ENCODE measurements at regions not wholly inside any gene's neighbourhood (a gene's known extent, or its start where the extent isn't known, plus 50 kb on each side); places are given as distances from the start of the nearest gene placed in this dataset.
"Not testable (repeated sequence)": the region's sequence is repeated elsewhere in the genome, so short reads cannot be mapped to it uniquely, and the experiment has no call there.

- not testable (repeated sequence) for DNase-seq (ENCODE audit: low spot score); H3K4me3 ChIP-seq; H3K9me3 ChIP-seq; H3K4me1 ChIP-seq (ENCODE audit: control insufficient read depth in 1 of 2, low read depth in 2 of 2); H3K36me3 ChIP-seq; ATAC-seq (ENCODE audit: insufficient number of reproducible peaks, low FRiP score, low read depth); H3K27me3 ChIP-seq (replicated peaks; ENCODE audit: insufficient read depth); H3K27ac ChIP-seq
Observed at GRCh38 chr7:39793026-39793425, 157.0 kb upstream of the CDK13 start.

GRCh38 chr7:39793851-39794250 is 156.2 kb upstream of the CDK13 start:
- not testable (repeated sequence) for DNase-seq (ENCODE audit: low spot score); H3K9me3 ChIP-seq; H3K27me3 ChIP-seq (replicated peaks; ENCODE audit: insufficient read depth); H3K4me1 ChIP-seq (ENCODE audit: control insufficient read depth in 1 of 2, low read depth in 2 of 2); ATAC-seq (ENCODE audit: insufficient number of reproducible peaks, low FRiP score, low read depth); H3K27ac ChIP-seq; H3K4me3 ChIP-seq; H3K36me3 ChIP-seq

GRCh38 chr7:39796947-39797346 is 153.1 kb upstream of the CDK13 start:
- H3K9me3 ChIP-seq; H3K36me3 ChIP-seq; H3K4me1 ChIP-seq (ENCODE audit: control insufficient read depth in 1 of 2, low read depth in 2 of 2); H3K4me3 ChIP-seq; H3K27me3 ChIP-seq (replicated peaks; ENCODE audit: insufficient read depth); DNase-seq (ENCODE audit: low spot score); ATAC-seq (ENCODE audit: insufficient number of reproducible peaks, low FRiP score, low read depth); H3K27ac ChIP-seq: not testable (repeated sequence)

- not testable (repeated sequence) for H3K9me3 ChIP-seq; ATAC-seq (ENCODE audit: insufficient number of reproducible peaks, low FRiP score, low read depth)
Observed at GRCh38 chr7:39798077-39798476, 152.0 kb upstream of the CDK13 start.

DNA sequence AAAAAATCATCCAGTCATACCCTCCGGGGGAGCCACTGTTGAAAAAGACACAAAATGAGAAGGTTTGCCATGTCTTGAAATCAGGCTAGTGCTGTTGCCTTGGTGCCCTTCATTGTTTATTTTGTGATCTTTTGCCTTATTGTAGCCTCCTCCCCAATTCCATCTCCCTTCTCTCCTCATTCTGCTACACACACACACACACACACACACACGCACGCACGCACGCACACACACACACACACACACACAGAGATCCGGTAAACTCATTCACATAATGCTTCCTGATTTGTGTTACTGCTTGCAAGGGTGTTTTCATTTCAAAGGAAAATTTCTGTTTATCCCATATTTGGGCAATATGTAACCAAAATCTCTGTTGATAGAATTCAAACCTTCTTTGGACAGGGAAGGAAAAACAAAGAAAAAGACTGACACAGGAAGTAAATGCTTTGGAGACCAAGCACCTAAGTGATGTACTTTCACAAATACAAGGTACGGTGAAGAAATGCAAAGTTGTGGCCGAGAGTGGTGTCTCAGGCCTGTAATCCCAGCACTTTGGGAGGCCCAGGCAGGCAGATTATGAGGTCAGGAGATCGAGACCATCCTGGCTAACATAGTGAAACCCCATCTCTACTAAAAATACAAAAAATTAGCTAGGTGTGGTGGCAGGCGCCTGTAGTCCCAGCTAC is 141.1 kb upstream of the CDK13 start:
- ATAC-seq (ENCODE audit: insufficient number of reproducible peaks, low FRiP score, low read depth) (no peak), DNase-seq (ENCODE audit: low spot score) (no peak)
- H3K4me3 ChIP-seq: no peak overlapping the region
- no peaks in the 10 kb centered on the region for H3K27me3 ChIP-seq (replicated peaks; ENCODE audit: insufficient read depth)
- no peaks in the 10 kb centered on the region for H3K9me3 ChIP-seq
- TF ChIP-seq, protein P1, sequence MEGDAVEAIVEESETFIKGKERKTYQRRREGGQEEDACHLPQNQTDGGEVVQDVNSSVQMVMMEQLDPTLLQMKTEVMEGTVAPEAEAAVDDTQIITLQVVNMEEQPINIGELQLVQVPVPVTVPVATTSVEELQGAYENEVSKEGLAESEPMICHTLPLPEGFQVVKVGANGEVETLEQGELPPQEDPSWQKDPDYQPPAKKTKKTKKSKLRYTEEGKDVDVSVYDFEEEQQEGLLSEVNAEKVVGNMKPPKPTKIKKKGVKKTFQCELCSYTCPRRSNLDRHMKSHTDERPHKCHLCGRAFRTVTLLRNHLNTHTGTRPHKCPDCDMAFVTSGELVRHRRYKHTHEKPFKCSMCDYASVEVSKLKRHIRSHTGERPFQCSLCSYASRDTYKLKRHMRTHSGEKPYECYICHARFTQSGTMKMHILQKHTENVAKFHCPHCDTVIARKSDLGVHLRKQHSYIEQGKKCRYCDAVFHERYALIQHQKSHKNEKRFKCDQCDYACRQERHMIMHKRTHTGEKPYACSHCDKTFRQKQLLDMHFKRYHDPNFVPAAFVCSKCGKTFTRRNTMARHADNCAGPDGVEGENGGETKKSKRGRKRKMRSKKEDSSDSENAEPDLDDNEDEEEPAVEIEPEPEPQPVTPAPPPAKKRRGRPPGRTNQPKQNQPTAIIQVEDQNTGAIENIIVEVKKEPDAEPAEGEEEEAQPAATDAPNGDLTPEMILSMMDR (IDR thresholded peaks at IDR 0.05): no peak
- no peak overlapping the region for H3K27ac ChIP-seq
- no peaks in the 10 kb centered on the region for H3K4me1 ChIP-seq (ENCODE audit: control insufficient read depth in 1 of 2, low read depth in 2 of 2)
- no peaks in the 10 kb centered on the region for H3K36me3 ChIP-seq

More at GRCh38 chr7:39798077-39798476, 152.0 kb upstream of the CDK13 start:
- H3K4me3 ChIP-seq; H3K27ac ChIP-seq; H3K27me3 ChIP-seq (replicated peaks; ENCODE audit: insufficient read depth); DNase-seq (ENCODE audit: low spot score); H3K36me3 ChIP-seq; H3K4me1 ChIP-seq (ENCODE audit: control insufficient read depth in 1 of 2, low read depth in 2 of 2): not testable (repeated sequence)

- Histone ChIP-seq H3K4me3 (no peak overlapping the region), H3K36me3 (no peaks in the 10 kb centered on the region), H3K27me3 (replicated peaks; ENCODE audit: insufficient read depth) (no peaks in the 10 kb centered on the region), H3K4me1 (ENCODE audit: control insufficient read depth in 1 of 2, low read depth in 2 of 2) (no peaks in the 10 kb centered on the region), H3K9me3 (no peaks in the 10 kb centered on the region), H3K27ac (no peak overlapping the region)
- DNase-seq (ENCODE audit: low spot score) (no peak), ATAC-seq (ENCODE audit: insufficient number of reproducible peaks, low FRiP score, low read depth) (no peak)
- TF ChIP-seq, protein P1 (IDR thresholded peaks at IDR 0.05): no peak
Observed at GRCh38 chr7:39810204-39810642, 139.8 kb upstream of the CDK13 start.

DNA sequence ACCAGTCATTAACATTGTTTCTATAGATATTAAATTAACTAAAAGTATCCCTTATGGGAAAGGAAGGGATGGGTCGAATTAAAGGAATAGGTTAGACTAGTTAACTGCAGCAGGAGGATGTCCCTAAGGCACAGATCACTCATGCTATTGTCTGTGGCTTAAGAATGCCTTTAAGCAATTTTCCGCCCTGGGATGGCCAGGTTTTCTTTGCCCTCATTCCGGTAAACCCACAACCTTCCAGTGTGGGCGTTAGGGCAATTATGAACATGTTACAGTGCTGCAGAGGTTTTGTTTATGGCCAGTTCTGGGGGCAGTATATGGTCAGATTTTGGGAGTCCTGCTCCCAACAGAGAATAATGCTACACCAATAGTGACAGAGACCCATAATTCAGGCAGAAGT is 139.3 kb upstream of the CDK13 start:
- no peaks in the 10 kb centered on the region for H3K36me3 ChIP-seq
- H3K27ac ChIP-seq: no peak overlapping the region
- no peaks in the 10 kb centered on the region for H3K9me3 ChIP-seq
- no peak overlapping the region for H3K4me3 ChIP-seq
- no peaks in the 10 kb centered on the region for H3K27me3 ChIP-seq (replicated peaks; ENCODE audit: insufficient read depth)
- H3K4me1 ChIP-seq (ENCODE audit: control insufficient read depth in 1 of 2, low read depth in 2 of 2): no peaks in the 10 kb centered on the region
- ATAC-seq (ENCODE audit: insufficient number of reproducible peaks, low FRiP score, low read depth): no peak
- TF ChIP-seq, protein P1 (IDR thresholded peaks at IDR 0.05): no peak
- no peak for DNase-seq (ENCODE audit: low spot score)
